HEK293 (cell line): ENCODE measurements at regions not wholly inside any gene's neighbourhood (a gene's known extent, or its start where the extent isn't known, plus 50 kb on each side); places are given as distances from the start of the nearest gene placed in this dataset.

Experiments used
- CTCF ChIA-PET: fragments of 350-600 bp; formaldehyde crosslinking; extraction: SDS; loops from one replicate; lab custom pipeline; 2021; ENCODE audit warnings: antibody characterized with exemption; lab: Yijun Ruan, JAX
- POLR2A ChIA-PET: fragments of 300-600 bp; formaldehyde crosslinking; extraction: SDS; loops from one replicate; lab custom pipeline; 2020; ENCODE audit warnings: antibody characterized with exemption, inconsistent platforms; lab: Yijun Ruan, JAX
- H3K27ac ChIP-seq: fragments of 200-500 bp; sonication (Bioruptor generic); 2 replicates; pipeline ENCODE4 v1.5.1; 2014; ENCODE audit warnings: low read depth, low read length, control low read depth, inconsistent platforms; ENCODE audit errors: extremely low read depth
- H3K36me3 ChIP-seq, 2 experiments: fragments of 200-500 bp in 1 of 2; sonication (Bioruptor generic) in 1 of 2; 1 replicate in 1 of 2; 2 replicates in 1 of 2; pipeline ENCODE4 v1.5.1; 2014 to 2017; ENCODE audit warnings: inconsistent platforms in 2 of 2, low read length in 2 of 2; ENCODE audit not compliant: control insufficient read depth in 2 of 2, insufficient read depth in 1 of 2
- H3K4me1 ChIP-seq: fragments of 200-500 bp; sonication (Bioruptor generic); 2 replicates; pipeline ENCODE4 v1.5.1; 2014; ENCODE audit warnings: mild to moderate bottlenecking, low read length, inconsistent platforms; ENCODE audit not compliant: control insufficient read depth, insufficient read depth
- H3K4me3 ChIP-seq: 2 replicates; pipeline ENCODE4 v1.5.1; 2011; ENCODE audit warnings: low read depth, mild to moderate bottlenecking, control low read depth, low read length, moderate library complexity
- H3K9me3 ChIP-seq: fragments of 200-500 bp; sonication (Bioruptor generic); 2 replicates; pipeline ENCODE4 v1.5.1; 2014; ENCODE audit warnings: low read depth, low read length, inconsistent platforms; ENCODE audit not compliant: control insufficient read depth, insufficient read depth
- KLF9 ChIP-seq: fragments of 450-650 bp; formaldehyde crosslinking; IDR thresholded peaks from 2 replicates; pipeline ENCODE4 v1.5.1; 2016; ENCODE audit warnings: missing biosample characterization, missing genetic modification characterization, low read depth
- PRDM6 ChIP-seq: fragments of 450-650 bp; formaldehyde crosslinking; IDR thresholded peaks from 2 replicates; pipeline ENCODE4 v1.5.1; 2017; ENCODE audit warnings: missing biosample characterization, missing genetic modification characterization
- SP3 ChIP-seq: fragments of 450-650 bp; formaldehyde crosslinking; IDR thresholded peaks from 2 replicates; pipeline ENCODE4 v1.5.1; 2016; ENCODE audit warnings: missing biosample characterization, missing genetic modification characterization
- SP7 ChIP-seq: fragments of 450-650 bp; formaldehyde crosslinking; IDR thresholded peaks from 2 replicates; pipeline ENCODE4 v1.5.1; 2016; ENCODE audit warnings: missing biosample characterization, missing genetic modification characterization
- ZBTB7A ChIP-seq: fragments of 450-650 bp; formaldehyde crosslinking; IDR thresholded peaks from 2 replicates; pipeline ENCODE4 v1.5.1; 2016; ENCODE audit warnings: low read depth, missing biosample characterization, missing genetic modification characterization
- ZFP41 ChIP-seq: fragments of 450-650 bp; formaldehyde crosslinking; IDR thresholded peaks from 2 replicates; pipeline ENCODE4 v1.5.1; 2016; ENCODE audit warnings: missing biosample characterization, missing genetic modification characterization, borderline replicate concordance
- ZNF18 ChIP-seq: fragments of 450-650 bp; formaldehyde crosslinking; IDR thresholded peaks from 2 replicates; pipeline ENCODE4 v1.5.1; 2016; ENCODE audit warnings: missing biosample characterization, missing genetic modification characterization
- ZNF184 ChIP-seq: fragments of 450-650 bp; IDR thresholded peaks from 2 replicates; pipeline ENCODE4 v1.5.1; 2018; ENCODE audit warnings: missing biosample characterization, mild to moderate bottlenecking, missing genetic modification characterization
- ZNF19 ChIP-seq: fragments of 450-650 bp; formaldehyde crosslinking; IDR thresholded peaks from 2 replicates; pipeline ENCODE4; 2016; ENCODE audit warnings: missing biosample characterization, missing genetic modification characterization, low read depth
- ZNF239 ChIP-seq: fragments of 450-650 bp; formaldehyde crosslinking; IDR thresholded peaks from 2 replicates; pipeline ENCODE4 v1.5.1; 2016; ENCODE audit warnings: missing biosample characterization, missing genetic modification characterization
- ZNF266 ChIP-seq: fragments of 450-650 bp; formaldehyde crosslinking; IDR thresholded peaks from 2 replicates; pipeline ENCODE4 v1.5.1; 2016; ENCODE audit warnings: missing biosample characterization, missing genetic modification characterization, low read depth
- ZNF280C ChIP-seq: fragments of 450-650 bp; formaldehyde crosslinking; IDR thresholded peaks from 2 replicates; pipeline ENCODE4 v1.5.1; 2016; ENCODE audit warnings: missing biosample characterization, missing genetic modification characterization
- ZNF488 ChIP-seq: fragments of 450-650 bp; formaldehyde crosslinking; IDR thresholded peaks from 2 replicates; pipeline ENCODE4 v1.5.1; 2016; ENCODE audit warnings: missing biosample characterization, missing genetic modification characterization
- ZNF514 ChIP-seq: fragments of 450-650 bp; formaldehyde crosslinking; IDR thresholded peaks from 2 replicates; pipeline ENCODE4 v1.5.1; 2016; ENCODE audit warnings: missing biosample characterization, missing genetic modification characterization
- ZNF529 ChIP-seq: fragments of 450-650 bp; formaldehyde crosslinking; IDR thresholded peaks from 2 replicates; pipeline ENCODE4 v1.5.1; 2017; ENCODE audit warnings: missing genetic modification characterization, missing biosample characterization; ENCODE audit not compliant: insufficient replicate concordance
- ZNF580 ChIP-seq: fragments of 450-650 bp; formaldehyde crosslinking; IDR thresholded peaks from 2 replicates; pipeline ENCODE4 v1.5.1; 2016; ENCODE audit warnings: missing biosample characterization, missing genetic modification characterization
- TF ChIP-seq, protein P1 (sequence below): fragments of 450-650 bp; formaldehyde crosslinking; IDR thresholded peaks from 2 replicates; pipeline ENCODE4 v1.5.1; 2016; ENCODE audit warnings: missing biosample characterization, missing genetic modification characterization, borderline replicate concordance
- TF ChIP-seq, protein P2 (sequence below): fragments of 450-650 bp; formaldehyde crosslinking; IDR thresholded peaks from 2 replicates; pipeline ENCODE4 v1.5.1; 2016; ENCODE audit warnings: missing biosample characterization, missing genetic modification characterization
- TF ChIP-seq, protein P3 (sequence below): fragments of 450-650 bp; formaldehyde crosslinking; IDR thresholded peaks from 2 replicates; pipeline ENCODE4 v1.5.1; 2016; ENCODE audit warnings: missing biosample characterization, missing genetic modification characterization

DNA sequence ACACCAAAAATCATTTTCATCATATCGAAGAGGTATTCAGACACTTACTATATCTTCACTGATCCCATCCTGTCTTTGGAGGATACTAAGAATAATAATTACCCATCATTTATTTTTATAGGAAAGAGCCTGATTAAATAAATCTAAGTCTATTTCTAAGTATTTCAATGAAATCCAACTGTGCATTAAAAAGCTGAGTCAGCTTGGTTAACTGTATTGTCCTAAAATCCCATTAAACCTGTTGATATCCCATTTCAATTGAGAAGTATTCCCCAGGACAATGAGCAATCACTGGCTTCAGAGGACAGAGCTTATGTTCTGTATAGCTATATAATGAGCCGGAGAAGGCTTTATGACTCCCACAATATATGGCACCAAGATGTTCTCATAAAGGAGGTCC is 142.0 kb upstream of the RORB start:
- Histone ChIP-seq H3K27ac (no peak overlapping the region), H3K4me1 (no peaks in the 10 kb centered on the region), H3K9me3 (no peaks in the 10 kb centered on the region), H3K4me3 (no peak overlapping the region), H3K36me3 (no peaks in the 10 kb centered on the region)
- CTCF ChIA-PET, result interaction anchor here (0.7 kb wide), 1 partner anchor 646 kb away, joined by 3 read pairs; no protein-coding TSS in a partner anchor
- TF ChIP-seq ZBTB7A (tag by site-specific recombination), result no peak
- no peak for TF ChIP-seq SP7 (tag by site-specific recombination)
- TF ChIP-seq ZNF239 (tag by site-specific recombination), result no peak
- TF ChIP-seq, protein P1, sequence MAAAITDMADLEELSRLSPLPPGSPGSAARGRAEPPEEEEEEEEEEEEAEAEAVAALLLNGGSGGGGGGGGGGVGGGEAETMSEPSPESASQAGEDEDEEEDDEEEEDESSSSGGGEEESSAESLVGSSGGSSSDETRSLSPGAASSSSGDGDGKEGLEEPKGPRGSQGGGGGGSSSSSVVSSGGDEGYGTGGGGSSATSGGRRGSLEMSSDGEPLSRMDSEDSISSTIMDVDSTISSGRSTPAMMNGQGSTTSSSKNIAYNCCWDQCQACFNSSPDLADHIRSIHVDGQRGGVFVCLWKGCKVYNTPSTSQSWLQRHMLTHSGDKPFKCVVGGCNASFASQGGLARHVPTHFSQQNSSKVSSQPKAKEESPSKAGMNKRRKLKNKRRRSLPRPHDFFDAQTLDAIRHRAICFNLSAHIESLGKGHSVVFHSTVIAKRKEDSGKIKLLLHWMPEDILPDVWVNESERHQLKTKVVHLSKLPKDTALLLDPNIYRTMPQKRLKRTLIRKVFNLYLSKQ (tag by site-specific recombination), result no peak
- TF ChIP-seq ZNF514, result no peak
- TF ChIP-seq ZNF488, result no peak
- no peak for TF ChIP-seq ZNF184 (tag by site-specific recombination)
- POLR2A ChIA-PET, result no interaction called here

- Histone ChIP-seq H3K9me3 (no peaks in the 10 kb centered on the region), H3K36me3 (no peaks in the 10 kb centered on the region), H3K4me1 (no peaks in the 10 kb centered on the region), H3K27ac (no peak overlapping the region), H3K4me3 (no peak overlapping the region)
- POLR2A ChIA-PET, result no interaction called here
- TF ChIP-seq, protein P2, sequence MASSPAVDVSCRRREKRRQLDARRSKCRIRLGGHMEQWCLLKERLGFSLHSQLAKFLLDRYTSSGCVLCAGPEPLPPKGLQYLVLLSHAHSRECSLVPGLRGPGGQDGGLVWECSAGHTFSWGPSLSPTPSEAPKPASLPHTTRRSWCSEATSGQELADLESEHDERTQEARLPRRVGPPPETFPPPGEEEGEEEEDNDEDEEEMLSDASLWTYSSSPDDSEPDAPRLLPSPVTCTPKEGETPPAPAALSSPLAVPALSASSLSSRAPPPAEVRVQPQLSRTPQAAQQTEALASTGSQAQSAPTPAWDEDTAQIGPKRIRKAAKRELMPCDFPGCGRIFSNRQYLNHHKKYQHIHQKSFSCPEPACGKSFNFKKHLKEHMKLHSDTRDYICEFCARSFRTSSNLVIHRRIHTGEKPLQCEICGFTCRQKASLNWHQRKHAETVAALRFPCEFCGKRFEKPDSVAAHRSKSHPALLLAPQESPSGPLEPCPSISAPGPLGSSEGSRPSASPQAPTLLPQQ, result no peak
- TF ChIP-seq KLF9 (tag by site-specific recombination) (no peak), ZNF266 (no peak), ZNF529 (tag by site-specific recombination) (no peak), ZNF18 (tag by site-specific recombination) (no peak), PRDM6 (tag by site-specific recombination) (no peak), SP3 (tag by site-specific recombination) (no peak), ZFP41 (tag by site-specific recombination) (no peak), ZNF19 (tag by site-specific recombination) (no peak), ZNF580 (tag by site-specific recombination) (no peak), ZNF280C (tag by site-specific recombination) (no peak)
- TF ChIP-seq, protein P3, sequence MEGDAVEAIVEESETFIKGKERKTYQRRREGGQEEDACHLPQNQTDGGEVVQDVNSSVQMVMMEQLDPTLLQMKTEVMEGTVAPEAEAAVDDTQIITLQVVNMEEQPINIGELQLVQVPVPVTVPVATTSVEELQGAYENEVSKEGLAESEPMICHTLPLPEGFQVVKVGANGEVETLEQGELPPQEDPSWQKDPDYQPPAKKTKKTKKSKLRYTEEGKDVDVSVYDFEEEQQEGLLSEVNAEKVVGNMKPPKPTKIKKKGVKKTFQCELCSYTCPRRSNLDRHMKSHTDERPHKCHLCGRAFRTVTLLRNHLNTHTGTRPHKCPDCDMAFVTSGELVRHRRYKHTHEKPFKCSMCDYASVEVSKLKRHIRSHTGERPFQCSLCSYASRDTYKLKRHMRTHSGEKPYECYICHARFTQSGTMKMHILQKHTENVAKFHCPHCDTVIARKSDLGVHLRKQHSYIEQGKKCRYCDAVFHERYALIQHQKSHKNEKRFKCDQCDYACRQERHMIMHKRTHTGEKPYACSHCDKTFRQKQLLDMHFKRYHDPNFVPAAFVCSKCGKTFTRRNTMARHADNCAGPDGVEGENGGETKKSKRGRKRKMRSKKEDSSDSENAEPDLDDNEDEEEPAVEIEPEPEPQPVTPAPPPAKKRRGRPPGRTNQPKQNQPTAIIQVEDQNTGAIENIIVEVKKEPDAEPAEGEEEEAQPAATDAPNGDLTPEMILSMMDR, result no peak
- CTCF ChIA-PET, result interaction anchor here (0.6 kb wide), 1 partner anchor 55 kb away, joined by 3 read pairs; no protein-coding TSS in a partner anchor
Measured at GRCh38 chr9:74357577-74357976, 139.6 kb upstream of the RORB start.
